PC-9 (cell line): ENCODE measurements at regions not wholly inside any gene's neighbourhood (a gene's known extent, or its start where the extent isn't known, plus 50 kb on each side); places are given as distances from the start of the nearest gene placed in this dataset.

Experiments used
- BruUV-seq: library from RNA; stranded (reverse); fragments of 400-500 nt; replicated peaks from 2 replicates; lab custom pipeline; 2021; lab: Mats Ljungman, UMichigan
- CTCF ChIA-PET: fragments of 300-600 bp; sonication (Branson Sonifier 250); formaldehyde crosslinking; loops from one replicate; lab custom pipeline; 2022; ENCODE audit warnings: antibody characterized with exemption; lab: Charles Lee
- POLR2A ChIA-PET: fragments of 300-600 bp; sonication (Branson Sonifier 250); formaldehyde crosslinking; loops from one replicate; lab custom pipeline; 2022; ENCODE audit warnings: antibody characterized with exemption; ENCODE audit not compliant: unreplicated experiment; lab: Charles Lee
- DNase-seq, 2 experiments: peaks; one replicate each; pipeline versions ENCODE4 v3.0.0 to v3.0.0-alpha.2; 2015 to 2022; ENCODE audit warnings: mixed read lengths in 1 of 2
- H2AFZ ChIP-seq: fragments of 200-600 bp; sonication (generic); 2 replicates; pipeline ENCODE4 v1.8.1; 2017; ENCODE audit warnings: antibody characterized with exemption
- H3F3A ChIP-seq: fragments of 200-600 bp; sonication (generic); 2 replicates; pipeline ENCODE4 v1.8.1; 2017; ENCODE audit warnings: antibody characterized with exemption, mild to moderate bottlenecking, low read depth; ENCODE audit not compliant: insufficient read depth
- H3K27ac ChIP-seq: fragments of 200-600 bp; sonication (generic); 2 replicates; pipeline ENCODE4 v1.6.1; 2016; ENCODE audit warnings: mixed run types
- H3K27me3 ChIP-seq: fragments of 200-600 bp; sonication (generic); 2 replicates; pipeline ENCODE4 v1.6.1; 2016; ENCODE audit warnings: low read depth, mixed run types; ENCODE audit not compliant: insufficient read depth
- H3K36me3 ChIP-seq: fragments of 200-600 bp; sonication (generic); 2 replicates; pipeline ENCODE4 v1.6.1; 2016; ENCODE audit warnings: low read depth, mixed run types
- H3K4me1 ChIP-seq: fragments of 200-600 bp; sonication (generic); replicated peaks from 2 replicates; pipeline ENCODE4 v1.6.1; 2016; ENCODE audit warnings: mixed run types; ENCODE audit not compliant: insufficient read depth
- H3K4me2 ChIP-seq: fragments of 200-600 bp; sonication (generic); 2 replicates; pipeline ENCODE4 v1.6.1; 2017; ENCODE audit warnings: mixed run types
- H3K4me3 ChIP-seq: fragments of 200-600 bp; sonication (generic); 2 replicates; pipeline ENCODE4 v1.6.1; 2016; ENCODE audit warnings: mixed run types
- H3K79me2 ChIP-seq: fragments of 200-600 bp; sonication (generic); 2 replicates; pipeline ENCODE4 v1.6.1; 2017; ENCODE audit warnings: low read depth, mixed run types
- H3K9me2 ChIP-seq: fragments of 200-600 bp; sonication (generic); 2 replicates; pipeline ENCODE4 v1.8.1; 2017; ENCODE audit warnings: mild to moderate bottlenecking; ENCODE audit not compliant: insufficient read depth
- H3K9me3 ChIP-seq: fragments of 200-600 bp; sonication (generic); 2 replicates; pipeline ENCODE4 v1.8.1; 2016; ENCODE audit warnings: low read depth; ENCODE audit not compliant: insufficient read depth
- H4K20me1 ChIP-seq: fragments of 200-600 bp; sonication (generic); 2 replicates; pipeline ENCODE4 v1.8.1; 2017; ENCODE audit not compliant: insufficient read depth
- EZH2 ChIP-seq: fragments of 200-600 bp; sonication (generic); IDR thresholded peaks from 2 replicates; pipeline ENCODE4 v1.8.0; 2017; ENCODE audit warnings: antibody characterized with exemption, low read depth
- intact Hi-C: fragments of 100-400 bp; cut with micrococcal nuclease; formaldehyde crosslinking; loops from one replicate; pipeline ENCODE4 v1.10.0; 2022; ENCODE audit not compliant: unreplicated experiment
- TF ChIP-seq, protein P1 (sequence below): fragments of 200-600 bp; sonication (generic); conservative IDR thresholded peaks from 2 replicates; pipeline ENCODE4 v1.6.1; 2017; ENCODE audit warnings: mixed run types, antibody characterized with exemption, mild to moderate bottlenecking, moderate library complexity

- POLR2A ChIA-PET: no interaction called here
These were observed 1029.6 kb downstream of the TTLL7 start for GRCh38 chr1:82969340-82969739.

DNA sequence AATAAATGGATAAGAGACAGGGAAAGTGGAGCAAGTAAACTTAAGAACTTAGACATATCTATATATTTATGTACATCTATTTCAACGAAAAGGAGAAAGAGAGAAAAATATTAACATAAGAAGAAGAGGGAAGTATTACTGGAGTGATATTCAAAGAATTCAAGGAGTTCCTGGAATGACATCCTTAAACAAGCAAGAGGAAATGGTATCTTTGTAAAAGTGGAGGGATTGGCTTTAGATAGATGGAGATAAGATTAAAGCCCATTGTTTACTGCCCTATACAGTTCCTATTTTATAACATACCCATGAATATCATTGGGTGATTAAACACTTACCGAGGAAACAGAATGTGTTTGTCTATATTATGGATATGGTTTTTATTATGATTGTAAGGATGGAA, 1036.3 kb downstream of the TTLL7 start:
- Histone ChIP-seq H3K9me2 (0 out of 2 replicates have a peak, but pooled peaks cover 5% of the 10 kb centered on the region), H4K20me1 (no peaks in the 10 kb centered on the region), H3K4me1 (no peaks in the 10 kb centered on the region), H3K4me2 (no peak overlapping the region), H3K9me3 (peaks cover 7% of the 10 kb centered on the region; the same call in 1 of the 2 replicates), H3K36me3 (no peaks in the 10 kb centered on the region), H3K79me2 (no peaks in the 10 kb centered on the region), H3K27ac (no peak overlapping the region), H3K4me3 (no peak overlapping the region), H3F3A (no peaks in the 10 kb centered on the region), H3K27me3 (no peaks in the 10 kb centered on the region), H2AFZ (no peak overlapping the region)
- POLR2A ChIA-PET: no interaction called here
- no peak for DNase-seq
- CTCF ChIA-PET: no interaction called here
- TF ChIP-seq, protein P1, sequence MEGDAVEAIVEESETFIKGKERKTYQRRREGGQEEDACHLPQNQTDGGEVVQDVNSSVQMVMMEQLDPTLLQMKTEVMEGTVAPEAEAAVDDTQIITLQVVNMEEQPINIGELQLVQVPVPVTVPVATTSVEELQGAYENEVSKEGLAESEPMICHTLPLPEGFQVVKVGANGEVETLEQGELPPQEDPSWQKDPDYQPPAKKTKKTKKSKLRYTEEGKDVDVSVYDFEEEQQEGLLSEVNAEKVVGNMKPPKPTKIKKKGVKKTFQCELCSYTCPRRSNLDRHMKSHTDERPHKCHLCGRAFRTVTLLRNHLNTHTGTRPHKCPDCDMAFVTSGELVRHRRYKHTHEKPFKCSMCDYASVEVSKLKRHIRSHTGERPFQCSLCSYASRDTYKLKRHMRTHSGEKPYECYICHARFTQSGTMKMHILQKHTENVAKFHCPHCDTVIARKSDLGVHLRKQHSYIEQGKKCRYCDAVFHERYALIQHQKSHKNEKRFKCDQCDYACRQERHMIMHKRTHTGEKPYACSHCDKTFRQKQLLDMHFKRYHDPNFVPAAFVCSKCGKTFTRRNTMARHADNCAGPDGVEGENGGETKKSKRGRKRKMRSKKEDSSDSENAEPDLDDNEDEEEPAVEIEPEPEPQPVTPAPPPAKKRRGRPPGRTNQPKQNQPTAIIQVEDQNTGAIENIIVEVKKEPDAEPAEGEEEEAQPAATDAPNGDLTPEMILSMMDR: no peak
- TF ChIP-seq EZH2: no peak
- no TSS peak for BruUV-seq
- intact Hi-C loops: no loop called here

More at GRCh38 chr1:82969340-82969739, 1029.6 kb downstream of the TTLL7 start:
- Histone ChIP-seq H3K9me2 (peaks cover 5% of the 10 kb centered on the region; the same call in 1 of the 2 replicates), H3K27me3 (no peaks in the 10 kb centered on the region), H3K4me3 (no peak overlapping the region), H4K20me1 (no peaks in the 10 kb centered on the region), H3K79me2 (no peaks in the 10 kb centered on the region), H2AFZ (peak overlapping the region; percentile 22; the same call in 1 of the 2 replicates), H3K4me1 (no peaks in the 10 kb centered on the region), H3K36me3 (no peaks in the 10 kb centered on the region), H3K9me3 (no peaks in the 10 kb centered on the region), H3K27ac (no peak overlapping the region), H3K4me2 (no peak overlapping the region), H3F3A (no peaks in the 10 kb centered on the region)
- intact Hi-C loops: no loop called here
- no peak for DNase-seq
- BruUV-seq: no TSS peak
- TF ChIP-seq EZH2: no peak
- TF ChIP-seq, protein P1: no peak
- CTCF ChIA-PET: no interaction called here

DNA sequence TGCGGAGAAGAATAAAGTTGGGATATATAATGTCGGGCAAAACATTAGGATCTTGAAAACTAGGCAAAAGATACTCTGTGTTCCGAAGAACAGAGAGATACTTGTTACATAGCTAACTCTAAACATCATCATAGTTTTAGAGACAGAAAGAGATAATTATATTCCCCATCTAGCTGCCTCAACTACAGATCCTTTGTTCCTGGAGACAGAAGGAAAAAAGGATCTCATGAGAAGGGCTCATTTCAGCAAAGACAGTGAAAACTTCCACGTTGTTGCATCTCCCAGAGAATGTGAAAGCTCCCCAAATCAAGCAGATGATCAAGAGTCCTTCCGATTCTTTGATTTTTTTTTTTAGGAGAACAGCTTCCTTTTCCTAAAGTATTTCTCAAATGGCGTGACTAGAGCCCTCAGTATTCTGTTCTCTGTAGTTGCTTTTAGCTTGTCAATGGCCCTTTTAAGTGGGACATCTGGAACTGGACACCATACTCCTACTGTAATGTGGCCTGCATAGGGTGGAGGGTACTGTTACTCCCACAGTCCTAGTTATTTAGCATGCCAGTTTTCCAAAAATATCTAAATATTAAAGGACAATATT, 1048.2 kb downstream of the TTLL7 start:
- H3K27me3 ChIP-seq: no peaks in the 10 kb centered on the region
- H3K27ac ChIP-seq: no peak overlapping the region
- H3K79me2 ChIP-seq: no peaks in the 10 kb centered on the region
- H3F3A ChIP-seq: no peaks in the 10 kb centered on the region
- intact Hi-C loops: no loop called here
- H3K36me3 ChIP-seq: no peaks in the 10 kb centered on the region
- H2AFZ ChIP-seq: 0 out of 2 replicates have a peak overlapping the region, but pooled peaks have one; percentile 12
- TF ChIP-seq, protein P1: no peak
- no peak for TF ChIP-seq EZH2
- no peak overlapping the region for H3K4me2 ChIP-seq
- BruUV-seq: no TSS peak
- H3K9me2 ChIP-seq: no peaks in the 10 kb centered on the region
- no peaks in the 10 kb centered on the region for H3K9me3 ChIP-seq
- ChIA-PET CTCF (no interaction called here), POLR2A (no interaction called here)
- DNase-seq: no peak
- no peaks in the 10 kb centered on the region for H3K4me1 ChIP-seq
- no peak overlapping the region for H3K4me3 ChIP-seq
- H4K20me1 ChIP-seq: no peaks in the 10 kb centered on the region
